ENCODE measurements at regions not wholly inside any gene's neighbourhood (a gene's known extent, or its start where the extent isn't known, plus 50 kb on each side); places are given as distances from the start of the nearest gene placed in this dataset.

GRCh38 chr7:21030237-21030871 lies 243.7 kb upstream of the SP8 start:
- Mint-ChIP-seq H3K27me3 (no peaks in the 10 kb centered on the region), H3K4me1 (no peaks in the 10 kb centered on the region), H3K36me3 (ENCODE audit: low read depth) (no peaks in the 10 kb centered on the region), H3K27ac (no peak overlapping the region), H3K9me3 (no peaks in the 10 kb centered on the region), H3K4me3 (no peak overlapping the region)
- DNase-seq (no peak), ATAC-seq (ENCODE audit: low read depth) (no peak)
- intact Hi-C loops (cut with micrococcal nuclease) = no loop called here
- no peak for TF ChIP-seq CTCF (IDR thresholded peaks at IDR 0.05)
- ChIA-PET POLR2A (no interaction called here), CTCF (no interaction called here)

GRCh38 chr7:21041252-21041651 lies 254.6 kb upstream of the SP8 start:
- ATAC-seq (ENCODE audit: low read depth) = no peak
- Mint-ChIP-seq H3K4me1 (no peaks in the 10 kb centered on the region), H3K36me3 (ENCODE audit: low read depth) (no peaks in the 10 kb centered on the region), H3K9me3 (no peaks in the 10 kb centered on the region), H3K27me3 (no peaks in the 10 kb centered on the region), H3K4me3 (no peak overlapping the region), H3K27ac (no peak overlapping the region)
- ChIA-PET CTCF (no interaction called here), POLR2A (no interaction called here)
- intact Hi-C loops (cut with micrococcal nuclease) = no loop called here
- no peak for DNase-seq
- TF ChIP-seq CTCF (IDR thresholded peaks at IDR 0.05) = no peak

GRCh38 chr7:21041666-21042065 lies 255.0 kb upstream of the SP8 start:
- no peak for TF ChIP-seq CTCF (IDR thresholded peaks at IDR 0.05)
- no peak overlapping the region for H3K4me3 Mint-ChIP-seq
- CTCF ChIA-PET = no interaction called here
- ATAC-seq (ENCODE audit: low read depth) (no peak), DNase-seq (no peak)
- no peak overlapping the region for H3K27ac Mint-ChIP-seq
- POLR2A ChIA-PET = no interaction called here
- H3K27me3 Mint-ChIP-seq = no peaks in the 10 kb centered on the region
- no peaks in the 10 kb centered on the region for H3K9me3 Mint-ChIP-seq
- no peaks in the 10 kb centered on the region for H3K36me3 Mint-ChIP-seq (ENCODE audit: low read depth)
- no peaks in the 10 kb centered on the region for H3K4me1 Mint-ChIP-seq
- intact Hi-C loops (cut with micrococcal nuclease) = no loop called here

GRCh38 chr7:21044384-21044783 lies 257.7 kb upstream of the SP8 start:
- Mint-ChIP-seq H3K4me3 (no peak overlapping the region), H3K27ac (no peak overlapping the region), H3K36me3 (ENCODE audit: low read depth) (no peaks in the 10 kb centered on the region), H3K27me3 (no peaks in the 10 kb centered on the region), H3K9me3 (no peaks in the 10 kb centered on the region), H3K4me1 (no peaks in the 10 kb centered on the region)
- TF ChIP-seq CTCF (IDR thresholded peaks at IDR 0.05) = no peak
- POLR2A ChIA-PET = no interaction called here
- CTCF ChIA-PET = no interaction called here
- ATAC-seq (ENCODE audit: low read depth) = no peak
- intact Hi-C loops (cut with micrococcal nuclease) = no loop called here
- DNase-seq = no peak

GRCh38 chr7:21044913-21045568 lies 258.4 kb upstream of the SP8 start:
- Mint-ChIP-seq H3K27me3 (no peaks in the 10 kb centered on the region), H3K4me3 (no peak overlapping the region), H3K9me3 (no peaks in the 10 kb centered on the region), H3K36me3 (ENCODE audit: low read depth) (no peaks in the 10 kb centered on the region), H3K4me1 (no peaks in the 10 kb centered on the region), H3K27ac (no peak overlapping the region)
- TF ChIP-seq CTCF (IDR thresholded peaks at IDR 0.05) = no peak
- intact Hi-C loops (cut with micrococcal nuclease) = no loop called here
- CTCF ChIA-PET = no interaction called here
- DNase-seq = no peak
- no peak for ATAC-seq (ENCODE audit: low read depth)
- POLR2A ChIA-PET = no interaction called here

Measured in activated B cell treated with CpG ODN at 0.5 μM for 24 hours (primary cell).